Skin of body (tissue), 1 donor: ENCODE measurements at regions not wholly inside any gene's neighbourhood (a gene's known extent, or its start where the extent isn't known, plus 50 kb on each side); places are given as distances from the start of the nearest gene placed in this dataset.
"Not testable (repeated sequence)": the region's sequence is repeated elsewhere in the genome, so short reads cannot be mapped to it uniquely, and the experiment has no call there.

Source experiments
- DNase-seq: peaks from one replicate; lab custom pipeline; 2025; lab: John Stamatoyannopoulos, UW

DNA sequence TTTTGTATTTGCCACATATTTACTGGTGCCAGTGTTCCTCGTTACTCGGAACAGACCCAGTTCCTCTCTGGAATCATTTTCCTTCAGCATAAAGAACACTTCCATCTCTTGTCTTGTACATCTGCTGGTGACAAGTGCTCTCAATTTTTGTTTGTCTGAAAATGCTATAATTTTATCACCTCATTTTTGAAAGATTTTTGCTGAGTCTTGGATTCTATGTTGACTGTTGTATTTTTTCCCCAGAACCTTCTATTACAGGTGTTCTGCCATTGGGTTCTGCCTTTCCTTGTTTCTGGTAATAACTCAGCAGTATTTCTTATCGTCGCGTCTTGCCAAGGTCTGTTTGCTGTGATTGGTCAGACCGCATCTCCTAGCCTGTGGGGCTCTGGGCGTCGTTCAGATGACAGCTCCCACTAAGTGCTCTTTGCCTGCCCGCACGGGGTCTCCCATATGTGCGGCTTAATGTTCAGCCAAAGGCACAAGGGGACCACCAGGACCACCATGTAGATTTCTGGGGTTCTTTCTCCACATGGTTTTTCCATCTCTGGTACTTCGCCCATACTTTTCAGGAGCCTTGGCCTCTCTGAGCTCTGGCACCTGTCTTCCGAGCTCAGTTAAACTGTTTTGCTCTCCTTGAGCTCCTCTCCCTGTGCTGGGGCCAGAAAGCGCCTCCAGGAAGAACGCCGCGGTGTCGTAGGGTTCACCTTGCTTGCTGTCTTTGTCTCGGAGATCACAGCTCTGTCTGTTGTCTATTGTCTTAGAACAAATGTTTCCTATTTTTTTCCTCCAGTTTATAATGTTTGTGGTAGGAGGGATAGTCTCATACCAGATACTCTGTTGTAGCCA is 80.0 kb downstream of the METRNL start:
- DNase-seq: no peak

GRCh38 chr17:83160443-83161297 is 81.3 kb downstream of the METRNL start:
- DNase-seq: no peak

DNA sequence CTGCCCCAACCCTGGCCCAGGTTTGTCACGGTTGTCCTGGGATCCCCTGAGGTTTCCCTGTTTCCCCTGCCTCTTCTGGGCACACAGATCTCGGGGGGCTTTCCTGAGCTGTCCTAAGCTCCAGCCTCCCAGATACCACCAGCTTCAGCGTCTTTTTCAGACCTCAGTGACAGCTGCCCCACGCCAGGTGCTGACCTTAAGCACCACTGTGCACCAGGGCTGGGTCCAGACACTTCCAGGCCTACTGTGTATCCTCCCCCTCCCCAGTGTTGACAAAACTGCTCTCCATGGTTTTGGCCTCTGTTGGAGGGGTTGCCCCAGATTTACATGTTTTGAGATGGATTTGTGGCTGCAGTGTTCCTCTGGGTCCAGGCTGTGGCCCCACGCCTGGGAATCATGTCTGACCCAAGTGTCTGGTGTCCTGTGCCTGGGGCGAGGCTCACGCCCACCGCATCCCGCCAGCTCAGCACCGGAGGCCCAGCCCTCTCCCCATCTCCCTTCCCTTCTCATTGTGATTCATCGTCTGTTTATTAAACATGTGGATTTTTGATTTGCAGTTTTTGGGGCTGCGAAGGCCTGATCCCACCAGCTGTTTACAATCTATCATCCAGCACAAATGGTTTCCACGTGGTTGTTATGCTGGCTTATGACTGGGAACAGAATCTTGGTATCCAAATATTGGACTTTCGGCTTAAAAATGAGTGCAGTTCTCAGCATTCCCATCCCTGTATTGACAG is 82.1 kb downstream of the METRNL start:
- peak; percentile 93 for DNase-seq

DNA sequence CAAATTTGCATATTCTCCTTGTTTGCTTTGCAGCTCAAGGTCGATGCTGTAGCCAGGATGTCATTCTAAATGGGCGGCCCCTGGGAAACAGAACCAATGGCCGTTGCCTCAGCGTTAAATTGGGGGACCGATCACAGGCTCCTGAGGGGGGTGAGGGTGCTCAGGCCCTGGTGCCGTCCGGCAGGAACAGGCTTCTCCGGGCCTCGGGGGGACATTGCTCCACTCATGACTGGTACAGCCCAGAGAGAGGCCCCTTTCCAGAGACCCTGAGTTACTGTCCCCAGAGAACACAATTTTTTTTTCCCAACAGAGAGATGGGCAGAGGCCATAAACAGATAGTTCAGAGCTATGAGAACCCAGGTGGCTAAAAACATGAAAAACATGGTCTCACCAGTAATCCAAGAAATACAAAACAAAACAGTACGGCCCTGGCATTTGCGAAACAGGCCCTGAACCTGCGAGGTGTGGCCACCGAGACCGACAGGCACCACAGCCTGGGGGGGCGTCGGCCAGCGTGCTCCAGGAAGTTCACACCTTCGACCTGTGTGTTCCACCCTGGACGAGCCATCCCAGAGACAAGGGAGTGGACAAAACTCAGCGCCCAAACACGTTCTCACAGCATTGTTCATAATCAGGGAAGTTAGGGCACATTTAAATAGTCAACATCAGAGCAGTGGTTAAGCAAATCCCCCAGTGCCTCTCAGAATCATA is 82.8 kb downstream of the METRNL start:
- DNase-seq: no peak

DNA sequence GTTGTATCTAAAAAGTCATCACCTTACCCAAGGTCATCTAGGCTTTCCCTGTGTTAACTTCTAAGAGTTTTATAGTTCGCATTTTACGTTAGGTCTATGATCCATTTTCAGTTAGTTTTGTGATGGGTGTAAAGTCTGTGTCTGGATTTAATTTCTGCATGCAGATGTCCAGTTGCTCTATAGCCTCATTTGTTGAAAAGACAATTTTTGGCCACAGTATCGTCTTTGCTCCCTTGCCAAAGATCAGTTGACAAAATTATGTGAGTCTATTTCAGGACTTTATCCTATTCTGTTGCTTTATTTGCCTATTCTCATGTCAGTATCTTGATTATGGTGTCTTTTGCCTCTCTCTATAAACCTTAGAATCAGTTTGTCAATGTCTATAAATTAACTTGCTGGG is 85.1 kb downstream of the METRNL start:
- DNase-seq: peak; percentile 27

GRCh38 chr17:83170571-83171260 is 91.3 kb downstream of the METRNL start:
- no peak for DNase-seq

GRCh38 chr17:83171661-83172060 is 92.3 kb downstream of the METRNL start:
- no peak for DNase-seq

GRCh38 chr17:83172099-83172498 is 92.7 kb downstream of the METRNL start:
- DNase-seq: not testable (repeated sequence)

DNA sequence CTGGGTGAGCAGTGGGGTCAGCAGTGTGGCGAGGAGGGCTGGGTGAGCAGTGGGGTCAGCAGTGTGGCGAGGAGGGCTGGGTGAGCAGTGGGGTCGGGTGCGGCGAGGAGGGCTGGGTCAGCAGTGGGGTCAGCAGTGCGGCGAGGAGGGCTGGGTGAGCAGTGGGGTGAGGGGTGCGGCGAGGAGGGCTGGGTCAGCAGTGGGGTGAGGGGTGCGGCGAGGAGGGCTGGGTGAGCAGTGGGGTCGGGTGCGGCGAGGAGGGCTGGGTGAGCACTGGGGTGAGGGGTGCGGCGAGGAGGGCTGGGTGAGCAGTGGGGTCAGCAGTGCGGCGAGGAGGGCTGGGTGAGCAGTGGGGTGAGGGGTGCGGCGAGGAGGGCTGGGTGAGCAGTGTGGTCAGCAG is 93.2 kb downstream of the METRNL start:
- not testable (repeated sequence) for DNase-seq

DNA sequence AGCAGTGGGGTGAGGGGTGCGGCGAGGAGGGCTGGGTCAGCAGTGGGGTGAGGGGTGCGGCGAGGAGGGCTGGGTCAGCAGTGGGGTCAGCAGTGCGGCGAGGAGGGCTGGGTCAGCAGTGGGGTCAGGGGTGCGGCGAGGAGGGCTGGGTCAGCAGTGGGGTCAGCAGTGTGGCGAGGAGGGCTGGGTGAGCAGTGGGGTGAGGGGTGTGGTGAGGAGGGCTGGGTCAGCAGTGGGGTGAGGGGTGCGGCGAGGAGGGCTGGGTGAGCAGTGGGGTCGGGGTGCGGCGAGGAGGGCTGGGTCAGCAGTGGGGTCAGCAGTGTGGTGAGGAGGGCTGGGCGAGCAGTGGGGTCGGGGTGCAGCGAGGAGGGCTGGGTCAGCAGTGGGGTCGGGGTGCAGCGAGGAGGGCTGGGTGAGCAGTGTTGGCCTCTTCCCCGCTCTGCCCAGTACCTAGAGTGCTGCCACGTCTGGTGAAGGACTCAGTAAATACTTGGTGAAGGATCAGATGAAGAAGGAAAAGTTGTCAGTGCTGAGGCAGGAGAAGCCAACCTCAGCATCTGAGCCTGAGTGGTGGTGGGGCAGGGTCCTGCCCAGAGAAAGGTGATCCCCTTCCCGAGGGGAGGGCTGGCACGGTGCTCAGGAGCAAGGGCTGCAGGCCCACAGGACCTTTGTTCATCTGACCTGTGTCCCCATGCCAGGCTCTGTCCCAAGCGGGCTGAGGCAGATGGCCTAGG is 93.9 kb downstream of the METRNL start:
- not testable (repeated sequence) for DNase-seq

- DNase-seq: no peak
Observed at GRCh38 chr17:83173914-83174361, 94.5 kb downstream of the METRNL start.

DNA sequence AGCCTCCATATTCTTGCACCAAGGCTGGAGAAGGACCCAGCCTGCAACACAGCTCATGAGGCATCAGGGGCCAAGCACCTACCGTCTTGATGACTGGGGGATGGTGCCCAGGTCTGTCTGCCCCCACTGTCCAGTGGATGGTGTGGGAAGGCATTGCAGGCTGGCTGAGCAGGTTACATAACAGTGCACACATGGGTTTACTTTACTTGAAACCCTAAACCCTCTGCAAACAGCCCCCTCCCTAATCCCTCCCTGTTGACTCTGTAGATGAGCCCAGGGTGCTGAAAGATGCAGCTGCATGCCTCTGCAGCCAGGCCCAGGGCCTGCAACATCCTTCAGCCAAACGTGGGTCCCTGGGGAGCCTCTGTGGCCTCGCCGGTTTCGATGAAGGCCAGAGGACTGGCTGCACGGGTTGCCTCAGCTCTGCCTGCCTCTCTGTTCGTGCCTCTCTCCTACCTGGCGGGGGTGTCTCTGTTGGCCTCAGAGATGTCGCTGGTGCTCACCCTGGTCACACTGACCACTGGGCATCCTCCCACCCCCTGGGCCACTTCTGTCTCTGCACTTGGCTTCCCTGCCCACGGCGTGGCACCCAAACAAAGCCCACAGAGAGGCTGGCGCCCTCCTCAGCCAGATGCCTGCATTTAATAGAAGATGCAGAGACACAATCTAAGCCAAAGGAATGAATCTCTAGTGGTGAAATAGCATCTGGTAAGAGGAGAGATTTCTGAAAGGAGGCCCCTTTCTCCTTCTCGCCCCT is 95.1 kb downstream of the METRNL start:
- DNase-seq: peak; percentile 45

DNA sequence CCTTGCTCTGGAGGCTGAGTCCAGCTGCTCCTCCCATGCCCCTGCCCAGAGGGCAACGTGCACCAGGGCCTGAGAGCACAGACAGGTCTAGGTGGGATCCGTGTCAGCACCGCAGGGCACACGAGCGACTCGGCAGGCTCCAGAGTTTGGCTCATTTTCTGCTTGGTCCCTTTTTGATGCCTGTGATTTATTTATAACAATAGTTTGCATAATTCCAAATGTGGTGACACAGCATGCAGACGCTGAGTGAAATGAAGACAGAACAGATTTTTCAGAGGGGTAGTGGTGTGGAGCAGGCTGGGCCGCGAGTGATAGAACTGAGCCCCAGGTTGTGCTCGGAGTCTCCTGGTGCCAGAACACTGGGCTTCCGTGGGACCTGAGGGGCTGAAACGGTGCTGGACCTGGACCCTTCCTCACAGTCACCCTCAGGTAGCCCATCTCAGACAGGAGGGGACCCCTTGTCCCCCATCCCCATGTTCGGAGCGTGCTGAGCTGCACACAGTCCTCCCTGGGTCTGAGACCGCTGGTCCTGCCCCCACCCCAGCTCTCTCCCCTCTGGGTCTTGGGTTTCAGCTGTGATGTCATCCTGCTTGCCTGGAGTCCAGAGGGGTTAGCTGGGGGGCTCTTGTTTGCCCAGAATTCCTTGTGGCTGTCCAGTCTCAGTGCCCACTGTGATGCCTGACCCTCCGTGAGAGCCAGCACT is 95.9 kb downstream of the METRNL start:
- DNase-seq: peak; percentile 34

GRCh38 chr17:83175822-83176622 is 96.6 kb downstream of the METRNL start:
- no peak for DNase-seq

- no peak for DNase-seq
Observed at GRCh38 chr17:83176623-83177583, 97.5 kb downstream of the METRNL start.
